ENCODE measurements at regions not wholly inside any gene's neighbourhood (a gene's known extent, or its start where the extent isn't known, plus 50 kb on each side); places are given as distances from the start of the nearest gene placed in this dataset.

- no peaks in the 10 kb centered on the region for H3K9me3 ChIP-seq (ENCODE audit: control insufficient read depth, low read length)
- H3K36me3 ChIP-seq (ENCODE audit: control insufficient read depth in 1 of 2, insufficient read depth in 2 of 2, low read length in 1 of 2) = no peaks in the 10 kb centered on the region
- no peak for DNase-seq
- no peaks in the 10 kb centered on the region for H3K4me1 ChIP-seq (ENCODE audit: control insufficient read depth in 1 of 2, insufficient read depth in 2 of 2, low read length in 2 of 2)
- H3K27me3 ChIP-seq (ENCODE audit: control insufficient read depth in 1 of 2, insufficient read depth in 2 of 2, low read length in 1 of 2) = no peaks in the 10 kb centered on the region
- intact Hi-C loops (cut with DNase I) = no loop called here
- no peak overlapping the region for H3K27ac ChIP-seq (ENCODE audit: low read depth in 1 of 2, low read length in 2 of 2)
- no peak overlapping the region for H3K4me3 ChIP-seq (ENCODE audit: low read length in 2 of 2)
- ATAC-seq (ENCODE audit: low FRiP score) = no peak
Measured at GRCh38 chr18:73313476-73313875, 445.7 kb upstream of the NETO1 start.

- ATAC-seq (ENCODE audit: low FRiP score) (no peak), DNase-seq (no peak)
- Histone ChIP-seq H3K9me3 (ENCODE audit: control insufficient read depth, low read length) (no peaks in the 10 kb centered on the region), H3K27ac (ENCODE audit: low read depth in 1 of 2, low read length in 2 of 2) (no peak overlapping the region), H3K27me3 (ENCODE audit: control insufficient read depth in 1 of 2, insufficient read depth in 2 of 2, low read length in 1 of 2) (no peaks in the 10 kb centered on the region), H3K4me1 (ENCODE audit: control insufficient read depth in 1 of 2, insufficient read depth in 2 of 2, low read length in 2 of 2) (no peaks in the 10 kb centered on the region), H3K36me3 (ENCODE audit: control insufficient read depth in 1 of 2, insufficient read depth in 2 of 2, low read length in 1 of 2) (no peaks in the 10 kb centered on the region), H3K4me3 (ENCODE audit: low read length in 2 of 2) (no peak overlapping the region)
- intact Hi-C loops (cut with DNase I) = no loop called here
- WGBS, 2 donors = 83 to 86% methylated on average over 2 of the region's 2 CpGs
Measured at GRCh38 chr18:73296686-73297085, 428.9 kb upstream of the NETO1 start.

GRCh38 chr18:73292156-73292555 is 424.4 kb upstream of the NETO1 start:
- Histone ChIP-seq H3K4me1 (ENCODE audit: control insufficient read depth in 1 of 2, insufficient read depth in 2 of 2, low read length in 2 of 2) (no peaks in the 10 kb centered on the region), H3K27ac (ENCODE audit: low read depth in 1 of 2, low read length in 2 of 2) (no peak overlapping the region), H3K27me3 (ENCODE audit: control insufficient read depth in 1 of 2, insufficient read depth in 2 of 2, low read length in 1 of 2) (no peaks in the 10 kb centered on the region), H3K9me3 (ENCODE audit: control insufficient read depth, low read length) (no peaks in the 10 kb centered on the region), H3K36me3 (ENCODE audit: control insufficient read depth in 1 of 2, insufficient read depth in 2 of 2, low read length in 1 of 2) (no peaks in the 10 kb centered on the region), H3K4me3 (ENCODE audit: low read length in 2 of 2) (no peak overlapping the region)
- no peak for DNase-seq
- intact Hi-C loops (cut with DNase I) = no loop called here
- WGBS, 2 donors = 72 to 75% methylated on average over 4 of the region's 4 CpGs
- ATAC-seq (ENCODE audit: low FRiP score) = no peak

GRCh38 chr18:73288813-73289212 is 421.0 kb upstream of the NETO1 start:
- H3K9me3 ChIP-seq (ENCODE audit: control insufficient read depth, low read length) = no peaks in the 10 kb centered on the region
- H3K27me3 ChIP-seq (ENCODE audit: control insufficient read depth in 1 of 2, insufficient read depth in 2 of 2, low read length in 1 of 2) = no peaks in the 10 kb centered on the region
- DNase-seq (no peak), ATAC-seq (ENCODE audit: low FRiP score) (no peak)
- H3K27ac ChIP-seq (ENCODE audit: low read depth in 1 of 2, low read length in 2 of 2) = no peak overlapping the region
- H3K36me3 ChIP-seq (ENCODE audit: control insufficient read depth in 1 of 2, insufficient read depth in 2 of 2, low read length in 1 of 2) = no peaks in the 10 kb centered on the region
- intact Hi-C loops (cut with DNase I) = no loop called here
- H3K4me3 ChIP-seq (ENCODE audit: low read length in 2 of 2) = no peak overlapping the region
- WGBS, 2 donors = 80 to 86% methylated on average over 3 of the region's 3 CpGs
- H3K4me1 ChIP-seq (ENCODE audit: control insufficient read depth in 1 of 2, insufficient read depth in 2 of 2, low read length in 2 of 2) = no peaks in the 10 kb centered on the region

GRCh38 chr18:73286584-73286983 is 418.8 kb upstream of the NETO1 start:
- H3K36me3 ChIP-seq (ENCODE audit: control insufficient read depth in 1 of 2, insufficient read depth in 2 of 2, low read length in 1 of 2) = no peaks in the 10 kb centered on the region
- H3K27me3 ChIP-seq (ENCODE audit: control insufficient read depth in 1 of 2, insufficient read depth in 2 of 2, low read length in 1 of 2) = no peaks in the 10 kb centered on the region
- no peak overlapping the region for H3K27ac ChIP-seq (ENCODE audit: low read depth in 1 of 2, low read length in 2 of 2)
- no peaks in the 10 kb centered on the region for H3K4me1 ChIP-seq (ENCODE audit: control insufficient read depth in 1 of 2, insufficient read depth in 2 of 2, low read length in 2 of 2)
- no peak overlapping the region for H3K4me3 ChIP-seq (ENCODE audit: low read length in 2 of 2)
- ATAC-seq (ENCODE audit: low FRiP score) (no peak), DNase-seq (no peak)
- 88 to 89% methylated on average over 5 of the region's 5 CpGs for WGBS, 2 donors
- H3K9me3 ChIP-seq (ENCODE audit: control insufficient read depth, low read length) = no peaks in the 10 kb centered on the region
- intact Hi-C loops (cut with DNase I) = no loop called here

- Histone ChIP-seq H3K36me3 (ENCODE audit: control insufficient read depth in 1 of 2, insufficient read depth in 2 of 2, low read length in 1 of 2) (no peaks in the 10 kb centered on the region), H3K4me3 (ENCODE audit: low read length in 2 of 2) (no peak overlapping the region), H3K9me3 (ENCODE audit: control insufficient read depth, low read length) (no peaks in the 10 kb centered on the region), H3K4me1 (ENCODE audit: control insufficient read depth in 1 of 2, insufficient read depth in 2 of 2, low read length in 2 of 2) (no peaks in the 10 kb centered on the region), H3K27ac (ENCODE audit: low read depth in 1 of 2, low read length in 2 of 2) (no peak overlapping the region), H3K27me3 (ENCODE audit: control insufficient read depth in 1 of 2, insufficient read depth in 2 of 2, low read length in 1 of 2) (no peaks in the 10 kb centered on the region)
- DNase-seq (no peak), ATAC-seq (ENCODE audit: low FRiP score) (no peak)
- intact Hi-C loops (cut with DNase I) = no loop called here
- 80 to 85% methylated on average over 5 of the region's 5 CpGs for WGBS, 2 donors
Measured at GRCh38 chr18:73283788-73284187, 416.0 kb upstream of the NETO1 start.

- Histone ChIP-seq H3K9me3 (ENCODE audit: control insufficient read depth, low read length) (no peaks in the 10 kb centered on the region), H3K4me3 (ENCODE audit: low read length in 2 of 2) (no peak overlapping the region), H3K4me1 (ENCODE audit: control insufficient read depth in 1 of 2, insufficient read depth in 2 of 2, low read length in 2 of 2) (no peaks in the 10 kb centered on the region), H3K27me3 (ENCODE audit: control insufficient read depth in 1 of 2, insufficient read depth in 2 of 2, low read length in 1 of 2) (no peaks in the 10 kb centered on the region), H3K27ac (ENCODE audit: low read depth in 1 of 2, low read length in 2 of 2) (no peak overlapping the region), H3K36me3 (ENCODE audit: control insufficient read depth in 1 of 2, insufficient read depth in 2 of 2, low read length in 1 of 2) (no peaks in the 10 kb centered on the region)
- ATAC-seq (ENCODE audit: low FRiP score) (no peak), DNase-seq (no peak)
- 85 to 93% methylated on average over 2 of the region's 2 CpGs for WGBS, 2 donors
- intact Hi-C loops (cut with DNase I) = no loop called here
Measured at GRCh38 chr18:73283032-73283431, 415.2 kb upstream of the NETO1 start.

GRCh38 chr18:73279498-73279897 is 411.7 kb upstream of the NETO1 start:
- intact Hi-C loops (cut with DNase I) = no loop called here
- no peak overlapping the region for H3K4me3 ChIP-seq (ENCODE audit: low read length in 2 of 2)
- H3K4me1 ChIP-seq (ENCODE audit: control insufficient read depth in 1 of 2, insufficient read depth in 2 of 2, low read length in 2 of 2) = no peaks in the 10 kb centered on the region
- H3K9me3 ChIP-seq (ENCODE audit: control insufficient read depth, low read length) = no peaks in the 10 kb centered on the region
- H3K36me3 ChIP-seq (ENCODE audit: control insufficient read depth in 1 of 2, insufficient read depth in 2 of 2, low read length in 1 of 2) = no peaks in the 10 kb centered on the region
- 78 to 82% methylated on average over 11 of the region's 11 CpGs for WGBS, 2 donors
- H3K27me3 ChIP-seq (ENCODE audit: control insufficient read depth in 1 of 2, insufficient read depth in 2 of 2, low read length in 1 of 2) = no peaks in the 10 kb centered on the region
- H3K27ac ChIP-seq (ENCODE audit: low read depth in 1 of 2, low read length in 2 of 2) = no peak overlapping the region
- ATAC-seq (ENCODE audit: low FRiP score) (no peak), DNase-seq (no peak)

GRCh38 chr18:73274812-73275621 is 407.2 kb upstream of the NETO1 start:
- no peak overlapping the region for H3K4me3 ChIP-seq (ENCODE audit: low read length in 2 of 2)
- WGBS, 2 donors = 82 to 85% methylated on average over 9 of the region's 9 CpGs
- H3K27ac ChIP-seq (ENCODE audit: low read depth in 1 of 2, low read length in 2 of 2) = no peak overlapping the region
- DNase-seq = no peak
- intact Hi-C loops (cut with DNase I) = no loop called here
- no peaks in the 10 kb centered on the region for H3K27me3 ChIP-seq (ENCODE audit: control insufficient read depth in 1 of 2, insufficient read depth in 2 of 2, low read length in 1 of 2)
- H3K9me3 ChIP-seq (ENCODE audit: control insufficient read depth, low read length) = no peaks in the 10 kb centered on the region
- H3K36me3 ChIP-seq (ENCODE audit: control insufficient read depth in 1 of 2, insufficient read depth in 2 of 2, low read length in 1 of 2) = no peaks in the 10 kb centered on the region
- no peaks in the 10 kb centered on the region for H3K4me1 ChIP-seq (ENCODE audit: control insufficient read depth in 1 of 2, insufficient read depth in 2 of 2, low read length in 2 of 2)
- ATAC-seq (ENCODE audit: low FRiP score) = no peak

All from aorta (tissue), 5 donors.